ENCODE measurements at regions not wholly inside any gene's neighbourhood (a gene's known extent, or its start where the extent isn't known, plus 50 kb on each side); places are given as distances from the start of the nearest gene placed in this dataset.

GRCh38 chr4:119933606-119934005 lies 133.0 kb downstream of the MAD2L1 start:
- TF ChIP-seq CTCF (IDR thresholded peaks at IDR 0.05) = no peak
- no peak for DNase-seq (ENCODE audit: low spot score)
- ATAC-seq (ENCODE audit: low FRiP score) = no peak

GRCh38 chr4:119932277-119932676 lies 134.4 kb downstream of the MAD2L1 start:
- TF ChIP-seq CTCF (IDR thresholded peaks at IDR 0.05) = no peak
- ATAC-seq (ENCODE audit: low FRiP score) (no peak), DNase-seq (ENCODE audit: low spot score) (no peak)

GRCh38 chr4:119930546-119930945 lies 136.1 kb downstream of the MAD2L1 start:
- DNase-seq (ENCODE audit: low spot score) = no peak
- TF ChIP-seq CTCF (IDR thresholded peaks at IDR 0.05) = no peak
- ATAC-seq (ENCODE audit: low FRiP score) = no peak

- no peak for DNase-seq (ENCODE audit: low spot score)
- no peak for ATAC-seq (ENCODE audit: low FRiP score)
- no peak for TF ChIP-seq CTCF (IDR thresholded peaks at IDR 0.05)
Measured at GRCh38 chr4:119921830-119922229, 144.8 kb downstream of the MAD2L1 start.

- TF ChIP-seq CTCF (IDR thresholded peaks at IDR 0.05) = no peak
- no peak for ATAC-seq (ENCODE audit: low FRiP score)
Measured at GRCh38 chr4:119906277-119906676, 160.4 kb downstream of the MAD2L1 start.

GRCh38 chr4:119898211-119898610 lies 168.4 kb downstream of the MAD2L1 start:
- DNase-seq (ENCODE audit: low spot score) (no peak), ATAC-seq (ENCODE audit: low FRiP score) (no peak)
- TF ChIP-seq CTCF (IDR thresholded peaks at IDR 0.05) = no peak

More at GRCh38 chr4:119906277-119906676, 160.4 kb downstream of the MAD2L1 start:
- no peak for DNase-seq (ENCODE audit: low spot score)

GRCh38 chr4:119897260-119897659 lies 169.4 kb downstream of the MAD2L1 start:
- DNase-seq (ENCODE audit: low spot score) = no peak
- TF ChIP-seq CTCF (IDR thresholded peaks at IDR 0.05) = no peak

More at GRCh38 chr4:119897260-119897659, 169.4 kb downstream of the MAD2L1 start:
- ATAC-seq (ENCODE audit: low FRiP score) = no peak
